Trophoblast cell (in vitro differentiated cells and primary cell): ENCODE measurements at regions not wholly inside any gene's neighbourhood (a gene's known extent, or its start where the extent isn't known, plus 50 kb on each side); places are given as distances from the start of the nearest gene placed in this dataset.

Experiments used
- DNase-seq, 2 donors: peaks; one replicate each; pipeline ENCODE4 v3.0.0-alpha.2; 2016
- H2AFZ ChIP-seq: 2 replicates; pipeline ENCODE4 v1.6.1; 2013; ENCODE audit warnings: low read length, moderate library complexity, mild to moderate bottlenecking; ENCODE audit not compliant: insufficient read depth, poor library complexity
- H2AK5ac ChIP-seq: 2 replicates; pipeline ENCODE4 v1.6.1; 2013; ENCODE audit warnings: mild to moderate bottlenecking, low read length
- H2BK120ac ChIP-seq: 2 replicates; pipeline ENCODE4 v1.6.1; 2013; ENCODE audit warnings: low read length, mild to moderate bottlenecking, moderate library complexity; ENCODE audit not compliant: insufficient read depth, poor library complexity
- H2BK12ac ChIP-seq: 2 replicates; pipeline ENCODE4 v1.6.1; 2013; ENCODE audit warnings: mild to moderate bottlenecking, low read length, moderate library complexity
- H2BK5ac ChIP-seq: 2 replicates; pipeline ENCODE4 v1.6.1; 2013; ENCODE audit warnings: low read length, low read depth, moderate library complexity, mild to moderate bottlenecking; ENCODE audit not compliant: poor library complexity
- H3K14ac ChIP-seq: 2 replicates; pipeline ENCODE4 v1.6.1; 2013; ENCODE audit warnings: mild to moderate bottlenecking, low read length
- H3K18ac ChIP-seq: 2 replicates; pipeline ENCODE4 v1.6.1; 2013; ENCODE audit warnings: mild to moderate bottlenecking, low read length
- H3K23ac ChIP-seq: 2 replicates; pipeline ENCODE4 v1.6.1; 2013; ENCODE audit warnings: low read length
- H3K27ac ChIP-seq: 2 replicates; pipeline ENCODE4 v1.5.1; 2013; ENCODE audit warnings: low read depth, mild to moderate bottlenecking, inconsistent platforms, low read length, moderate library complexity
- H3K27me3 ChIP-seq: 2 replicates; pipeline ENCODE4 v1.6.1; 2013; ENCODE audit warnings: inconsistent platforms, mild to moderate bottlenecking, low read length, moderate library complexity; ENCODE audit not compliant: insufficient read depth
- H3K36me3 ChIP-seq, 2 experiments: 1 replicate in 1 of 2; 2 replicates in 1 of 2; pipeline ENCODE4 v1.6.1; 2013; ENCODE audit warnings: low read length in 2 of 2, mild to moderate bottlenecking in 2 of 2, moderate library complexity in 1 of 2; ENCODE audit not compliant: insufficient read depth in 2 of 2, control insufficient read depth in 1 of 2
- H3K4ac ChIP-seq: 2 replicates; pipeline ENCODE4 v1.6.1; 2013; ENCODE audit warnings: low read depth, mild to moderate bottlenecking, low read length, moderate library complexity
- H3K4me1 ChIP-seq, 2 experiments: 1 replicate in 1 of 2; 2 replicates in 1 of 2; pipeline ENCODE4 v1.6.1; 2013; ENCODE audit warnings: low read length in 2 of 2, mild to moderate bottlenecking in 2 of 2, moderate library complexity in 1 of 2; ENCODE audit not compliant: insufficient read depth in 2 of 2, control insufficient read depth in 1 of 2
- H3K4me2 ChIP-seq: 2 replicates; pipeline ENCODE4 v1.6.1; 2013; ENCODE audit warnings: inconsistent platforms, mild to moderate bottlenecking, low read length, moderate library complexity
- H3K4me3 ChIP-seq: 2 replicates; pipeline ENCODE4 v1.5.1; 2013; ENCODE audit warnings: mild to moderate bottlenecking, low read depth, low read length, inconsistent platforms
- H3K79me1 ChIP-seq: one replicate; pipeline ENCODE4 v1.6.1; 2013; ENCODE audit warnings: low read length
- H3K79me2 ChIP-seq: 2 replicates; pipeline ENCODE4 v1.6.1; 2013; ENCODE audit warnings: low read length, mild to moderate bottlenecking; ENCODE audit not compliant: control insufficient read depth, insufficient read depth, poor library complexity
- H3K9ac ChIP-seq: 2 replicates; pipeline ENCODE4 v1.6.1; 2013; ENCODE audit warnings: mild to moderate bottlenecking, low read length
- H3K9me3 ChIP-seq: 2 replicates; pipeline ENCODE4 v1.6.1; 2013; ENCODE audit warnings: low read depth, mild to moderate bottlenecking, control low read depth, inconsistent platforms, low read length; ENCODE audit not compliant: insufficient read depth
- H4K12ac ChIP-seq: 2 replicates; pipeline ENCODE4 v1.6.1; 2013; ENCODE audit warnings: low read depth, mild to moderate bottlenecking, low read length, moderate library complexity
- H4K8ac ChIP-seq: 2 replicates; pipeline ENCODE4 v1.6.1; 2013; ENCODE audit warnings: low read depth, mild to moderate bottlenecking, low read length, moderate library complexity
- H4K91ac ChIP-seq: one replicate; pipeline ENCODE4 v1.6.1; 2013; ENCODE audit warnings: low read depth, mild to moderate bottlenecking, low read length, moderate library complexity
- WGBS: extraction: QIAGEN DNeasy Blood & Tissue Kit; methylation state at CpG from one replicate; pipeline ENCODE4 v1.1.7; 2013; ENCODE audit warnings: missing lambda C conversion rate; ENCODE audit not compliant: insufficient read length, insufficient coverage; ENCODE audit errors: extremely low coverage; 5-methylcytosine and 5-hydroxymethylcytosine counted together

DNA sequence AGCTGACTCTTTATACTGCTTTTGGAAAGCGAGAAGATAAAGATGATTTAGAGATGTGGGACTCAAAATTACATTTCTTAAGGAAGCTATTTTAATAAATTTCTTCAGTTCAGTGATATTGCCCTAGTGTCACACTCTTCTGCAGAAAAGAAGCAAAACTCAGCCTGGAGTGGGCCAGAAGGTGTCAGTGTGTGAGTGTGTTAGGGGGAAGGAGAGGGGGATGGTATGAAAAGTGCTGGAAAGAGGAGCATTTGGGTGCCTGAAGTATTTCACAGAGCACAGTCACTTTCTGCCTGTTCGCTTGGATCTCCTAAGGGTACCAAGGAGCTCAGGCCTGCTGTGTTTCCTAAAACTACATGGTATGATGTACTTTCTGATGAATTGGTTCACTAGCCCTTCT, 84.5 kb upstream of the FRY start:
- no peak overlapping the region for H3K4ac ChIP-seq
- no peaks in the 10 kb centered on the region for H3K79me1 ChIP-seq
- no CpG with 5 or more reads among the region's 2 CpGs for WGBS
- H3K9me3 ChIP-seq: no peaks in the 10 kb centered on the region
- no peak overlapping the region for H3K4me2 ChIP-seq
- no peak overlapping the region for H4K12ac ChIP-seq
- no peak overlapping the region for H3K27ac ChIP-seq
- H4K91ac ChIP-seq: no peak overlapping the region
- no peak overlapping the region for H2BK120ac ChIP-seq
- no peak overlapping the region for H3K14ac ChIP-seq
- DNase-seq: no peak
- H3K4me1 ChIP-seq: peaks cover 0 to 6% of the 10 kb centered on the region in 2 experiments
- no peak overlapping the region for H4K8ac ChIP-seq
- H3K79me2 ChIP-seq: no peaks in the 10 kb centered on the region
- H3K4me3 ChIP-seq: no peak overlapping the region
- no peak overlapping the region for H2BK12ac ChIP-seq
- H3K23ac ChIP-seq: no peak overlapping the region
- no peak overlapping the region for H2AK5ac ChIP-seq
- H2AFZ ChIP-seq: no peak overlapping the region
- H3K27me3 ChIP-seq: no peaks in the 10 kb centered on the region
- no peaks in the 10 kb centered on the region for H3K36me3 ChIP-seq
- no peak overlapping the region for H3K18ac ChIP-seq
- no peak overlapping the region for H3K9ac ChIP-seq
- no peak overlapping the region for H2BK5ac ChIP-seq

DNA sequence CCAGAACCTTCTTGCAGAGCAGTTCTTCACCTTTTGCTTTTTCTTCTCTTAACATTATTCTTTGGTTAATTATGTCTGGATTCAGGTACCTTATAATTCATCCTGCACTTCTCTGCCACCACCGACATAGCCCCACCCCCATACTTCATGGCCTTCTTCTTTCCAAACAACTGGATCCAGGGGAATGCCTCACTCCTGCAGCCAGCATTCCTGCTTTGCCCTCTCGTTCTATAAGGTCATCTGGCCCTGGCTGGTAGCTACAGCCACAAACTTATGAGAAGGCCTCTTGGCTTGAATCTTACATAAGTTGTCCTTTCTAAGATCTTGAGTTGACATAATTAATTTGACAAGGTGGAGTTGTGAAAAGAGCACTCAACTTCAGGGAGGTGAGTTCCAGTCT, 84.1 kb upstream of the FRY start:
- no CpG with 5 or more reads among the region's 2 CpGs for WGBS
- Histone ChIP-seq H3K4ac (no peak overlapping the region), H3K27me3 (no peaks in the 10 kb centered on the region), H3K79me1 (no peaks in the 10 kb centered on the region), H2BK120ac (no peak overlapping the region), H3K9ac (no peak overlapping the region), H3K4me2 (no peak overlapping the region), H3K36me3 (no peaks in the 10 kb centered on the region), H2BK5ac (no peak overlapping the region), H3K79me2 (no peaks in the 10 kb centered on the region), H3K14ac (no peak overlapping the region), H3K18ac (no peak overlapping the region), H3K4me3 (no peak overlapping the region), H4K12ac (no peak overlapping the region), H3K9me3 (no peaks in the 10 kb centered on the region), H4K91ac (no peak overlapping the region), H3K23ac (no peak overlapping the region), H4K8ac (no peak overlapping the region), H2AFZ (no peak overlapping the region), H3K4me1 (peaks cover 0 to 6% of the 10 kb centered on the region in 2 experiments), H2AK5ac (no peak overlapping the region), H2BK12ac (no peak overlapping the region), H3K27ac (no peak overlapping the region)
- no peak for DNase-seq

DNA sequence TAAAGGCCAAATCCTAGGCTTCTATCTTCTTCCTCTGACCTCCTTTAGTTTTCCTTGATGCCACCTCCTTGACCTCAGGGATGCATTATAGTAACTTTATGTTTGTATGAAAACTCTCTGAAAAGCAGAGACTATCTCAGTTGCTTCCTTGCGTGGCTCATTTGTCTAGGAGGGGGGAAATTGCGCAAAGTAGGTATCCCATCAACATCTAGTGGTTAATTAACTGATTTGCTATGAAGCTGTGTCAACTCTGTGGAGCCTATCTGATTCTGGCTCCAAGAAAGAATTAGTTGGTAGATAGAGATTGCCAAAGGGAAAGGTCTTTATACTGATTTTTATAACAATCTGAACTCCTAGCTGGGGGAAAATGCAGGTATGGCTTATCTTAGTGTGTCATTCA, 82.1 kb upstream of the FRY start:
- no peaks in the 10 kb centered on the region for H3K36me3 ChIP-seq
- no peak overlapping the region for H4K12ac ChIP-seq
- H2BK5ac ChIP-seq: no peak overlapping the region
- H3K4ac ChIP-seq: no peak overlapping the region
- no peaks in the 10 kb centered on the region for H3K27me3 ChIP-seq
- H3K9me3 ChIP-seq: no peaks in the 10 kb centered on the region
- no peak overlapping the region for H2AK5ac ChIP-seq
- H2AFZ ChIP-seq: no peak overlapping the region
- no peak overlapping the region for H2BK12ac ChIP-seq
- no peak overlapping the region for H3K23ac ChIP-seq
- no peak overlapping the region for H3K4me2 ChIP-seq
- peaks cover 0 to 6% of the 10 kb centered on the region in 2 experiments for H3K4me1 ChIP-seq
- no peak overlapping the region for H4K8ac ChIP-seq
- WGBS: no CpG with 5 or more reads among the region's 2 CpGs
- no peaks in the 10 kb centered on the region for H3K79me2 ChIP-seq
- H3K27ac ChIP-seq: no peak overlapping the region
- no peak overlapping the region for H3K18ac ChIP-seq
- H3K4me3 ChIP-seq: no peak overlapping the region
- H2BK120ac ChIP-seq: no peak overlapping the region
- no peak overlapping the region for H3K14ac ChIP-seq
- no peaks in the 10 kb centered on the region for H3K79me1 ChIP-seq
- H4K91ac ChIP-seq: no peak overlapping the region
- H3K9ac ChIP-seq: no peak overlapping the region
- DNase-seq: no peak

DNA sequence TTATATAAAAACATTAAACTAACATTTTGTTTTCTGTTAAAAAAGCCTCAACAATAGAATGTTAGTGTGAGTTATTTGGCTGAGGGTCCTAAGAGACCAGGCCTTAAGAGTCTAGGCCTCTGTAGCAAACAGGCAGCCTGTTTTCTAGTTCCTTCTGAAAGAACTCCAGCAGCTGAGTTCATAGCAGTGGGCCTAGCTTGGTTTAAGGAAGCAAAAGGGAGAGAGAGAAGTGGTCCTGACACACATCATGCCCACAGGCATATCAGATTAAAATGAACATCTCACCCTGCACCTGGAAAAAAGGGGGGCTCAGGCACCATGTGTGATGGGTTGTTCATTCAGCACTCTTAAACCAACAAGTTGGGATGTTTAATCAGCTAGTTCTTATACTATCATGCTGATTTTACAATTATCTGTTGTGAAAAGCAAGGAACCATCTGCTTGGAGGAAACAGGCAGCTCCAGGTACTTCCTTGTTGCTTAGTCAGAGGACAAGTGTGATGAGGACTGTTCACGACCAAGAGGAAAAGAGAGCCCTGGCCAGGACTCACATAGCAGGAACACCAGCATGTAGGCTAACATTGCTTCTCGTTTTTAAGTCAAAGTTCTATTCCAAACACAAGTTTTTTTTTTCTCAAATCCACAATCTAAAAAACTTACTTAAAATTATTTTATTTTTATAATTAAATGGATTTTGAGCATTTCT, 81.3 kb upstream of the FRY start:
- no peak for DNase-seq
- Histone ChIP-seq H3K79me1 (no peaks in the 10 kb centered on the region), H2BK12ac (no peak overlapping the region), H3K18ac (no peak overlapping the region), H3K27ac (no peak overlapping the region), H3K23ac (no peak overlapping the region), H2AFZ (no peak overlapping the region), H2BK120ac (no peak overlapping the region), H3K79me2 (no peaks in the 10 kb centered on the region), H3K4me1 (peaks cover 0 to 6% of the 10 kb centered on the region in 2 experiments), H2AK5ac (no peak overlapping the region), H2BK5ac (no peak overlapping the region), H3K9me3 (no peaks in the 10 kb centered on the region), H3K36me3 (no peaks in the 10 kb centered on the region), H4K8ac (no peak overlapping the region), H4K12ac (no peak overlapping the region), H4K91ac (no peak overlapping the region), H3K14ac (no peak overlapping the region), H3K9ac (no peak overlapping the region), H3K27me3 (no peaks in the 10 kb centered on the region), H3K4me2 (no peak overlapping the region), H3K4me3 (no peak overlapping the region), H3K4ac (no peak overlapping the region)
- WGBS: no CpG with 5 or more reads among the region's 2 CpGs
